ENCODE measurements at regions not wholly inside any gene's neighbourhood (a gene's known extent, or its start where the extent isn't known, plus 50 kb on each side); places are given as distances from the start of the nearest gene placed in this dataset.

DNA sequence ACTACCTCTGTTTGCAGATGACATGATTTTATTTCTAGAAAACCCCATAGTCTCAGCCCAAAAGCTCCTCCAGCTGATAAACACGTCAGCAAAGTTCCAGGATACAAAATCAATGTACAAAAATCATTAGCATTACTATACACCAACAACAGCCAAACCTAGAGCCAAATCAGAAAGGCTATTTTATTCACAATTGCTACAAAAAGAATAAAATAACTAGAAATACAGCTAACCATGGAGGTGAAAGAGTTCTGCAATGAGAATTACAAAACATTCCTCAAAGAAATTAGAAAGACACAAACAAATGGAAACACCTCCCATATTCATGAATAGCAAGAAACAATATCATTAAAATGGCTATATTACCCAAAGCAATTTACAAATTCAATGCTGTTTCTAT, 65.6 kb upstream of the HTR1E start:
- Histone ChIP-seq H3K18ac (ENCODE audit: insufficient read length, low read depth, low read length) (no peak overlapping the region), H3K4me1 (ENCODE audit: insufficient read depth, low read length) (no peaks in the 10 kb centered on the region), H3K27me3 (ENCODE audit: insufficient read depth, low read length) (no peaks in the 10 kb centered on the region), H3K9me3 (ENCODE audit: control insufficient read depth, low read depth, low read length) (no peaks in the 10 kb centered on the region), H4K5ac (ENCODE audit: insufficient read length, low read depth, low read length) (no peak overlapping the region), H3K56ac (ENCODE audit: insufficient read length, low read depth, low read length) (no peak overlapping the region), H3K27ac (ENCODE audit: insufficient read length, low read depth, low read length) (no peak overlapping the region), H3K14ac (ENCODE audit: insufficient read depth, low read length) (no peak overlapping the region), H4K91ac (ENCODE audit: insufficient read length, low read depth, low read length) (no peak overlapping the region), H4K8ac (replicated peaks; ENCODE audit: insufficient read length, low read depth, low read length) (no peak overlapping the region), H3K23me2 (ENCODE audit: insufficient read length, low read depth, low read length, poor library complexity, severe bottlenecking) (no peaks in the 10 kb centered on the region), H4K20me1 (ENCODE audit: control insufficient read depth, insufficient read depth, insufficient read length) (no peaks in the 10 kb centered on the region), H3K79me2 (ENCODE audit: insufficient read depth, low read length) (no peaks in the 10 kb centered on the region), H3K4ac (ENCODE audit: low read depth, low read length) (no peak overlapping the region), H3T11ph (ENCODE audit: low read length) (no peak overlapping the region), H2BK120ac (ENCODE audit: low read depth, low read length, poor library complexity, severe bottlenecking) (no peak overlapping the region), H2BK12ac (ENCODE audit: insufficient read length, low read depth, low read length) (no peak overlapping the region), H2BK15ac (ENCODE audit: low read depth, low read length) (no peak overlapping the region), H2AFZ (ENCODE audit: low read length) (no peak overlapping the region), H2AK5ac (ENCODE audit: insufficient read length, low read length) (no peak overlapping the region), H3K79me1 (ENCODE audit: insufficient read depth, low read depth, low read length, poor library complexity, severe bottlenecking) (no peaks in the 10 kb centered on the region), H3K9ac (ENCODE audit: extremely low read depth, insufficient read length, low read length) (no peak overlapping the region), H3K23ac (ENCODE audit: insufficient read length, low read depth, low read length) (no peak overlapping the region), H3K4me2 (ENCODE audit: insufficient read depth, insufficient read length, low read length) (no peak overlapping the region), H2BK5ac (ENCODE audit: insufficient read length, low read length) (no peak overlapping the region), H2BK20ac (ENCODE audit: low read depth, low read length, poor library complexity, severe bottlenecking) (no peak overlapping the region)
- WGBS (ENCODE audit: extremely low coverage, insufficient read length, low lambda C conversion rate), result no CpG with 5 or more reads among the region's 1 CpG
- no peak overlapping the region for H3K4me3 Mint-ChIP-seq
- peaks cover 49 to 51% of the 10 kb centered on the region in 2 experiments for H3K9me3 Mint-ChIP-seq
- H3K27me3 Mint-ChIP-seq (ENCODE audit: low read depth), result peaks cover 2% of the 10 kb centered on the region
- TF ChIP-seq, protein P1, sequence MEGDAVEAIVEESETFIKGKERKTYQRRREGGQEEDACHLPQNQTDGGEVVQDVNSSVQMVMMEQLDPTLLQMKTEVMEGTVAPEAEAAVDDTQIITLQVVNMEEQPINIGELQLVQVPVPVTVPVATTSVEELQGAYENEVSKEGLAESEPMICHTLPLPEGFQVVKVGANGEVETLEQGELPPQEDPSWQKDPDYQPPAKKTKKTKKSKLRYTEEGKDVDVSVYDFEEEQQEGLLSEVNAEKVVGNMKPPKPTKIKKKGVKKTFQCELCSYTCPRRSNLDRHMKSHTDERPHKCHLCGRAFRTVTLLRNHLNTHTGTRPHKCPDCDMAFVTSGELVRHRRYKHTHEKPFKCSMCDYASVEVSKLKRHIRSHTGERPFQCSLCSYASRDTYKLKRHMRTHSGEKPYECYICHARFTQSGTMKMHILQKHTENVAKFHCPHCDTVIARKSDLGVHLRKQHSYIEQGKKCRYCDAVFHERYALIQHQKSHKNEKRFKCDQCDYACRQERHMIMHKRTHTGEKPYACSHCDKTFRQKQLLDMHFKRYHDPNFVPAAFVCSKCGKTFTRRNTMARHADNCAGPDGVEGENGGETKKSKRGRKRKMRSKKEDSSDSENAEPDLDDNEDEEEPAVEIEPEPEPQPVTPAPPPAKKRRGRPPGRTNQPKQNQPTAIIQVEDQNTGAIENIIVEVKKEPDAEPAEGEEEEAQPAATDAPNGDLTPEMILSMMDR (conservative IDR thresholded peaks at IDR 0.05), result no peak
- no peak overlapping the region for H3K27ac Mint-ChIP-seq
- DNase-seq, result no peak
- peaks cover 8 to 11% (median 10%) of the 10 kb centered on the region in 3 experiments; a peak in 4 of 7 replicates for H3K36me3 Mint-ChIP-seq (ENCODE audit: insufficient read depth in 1 of 3, low read depth in 3 of 3)
- no peaks in the 10 kb centered on the region for H3K4me1 Mint-ChIP-seq
